HEK293T (cell line): ENCODE measurements at regions not wholly inside any gene's neighbourhood (a gene's known extent, or its start where the extent isn't known, plus 50 kb on each side); places are given as distances from the start of the nearest gene placed in this dataset.

Experiments
- CTCF ChIA-PET: fragments of 350-600 bp; formaldehyde crosslinking; extraction: SDS; loops from one replicate; lab custom pipeline; 2021; ENCODE audit warnings: antibody characterized with exemption, inconsistent platforms; lab: Yijun Ruan, JAX
- POLR2A ChIA-PET: fragments of 350-600 bp; formaldehyde crosslinking; extraction: SDS; loops from one replicate; lab custom pipeline; 2020; ENCODE audit warnings: antibody characterized with exemption, inconsistent platforms; lab: Yijun Ruan, JAX
- DNase-seq: peaks from one replicate; pipeline ENCODE4 v3.0.0; 2012; ENCODE audit warnings: mixed read lengths; ENCODE audit errors: extremely low spot score
- ARNT ChIP-seq: fragments of 450-650 bp; IDR thresholded peaks from 2 replicates; pipeline ENCODE4 v1.6.1; 2017; ENCODE audit warnings: mild to moderate bottlenecking
- BHLHE40 ChIP-seq: fragments of 450-650 bp; IDR thresholded peaks from 2 replicates; pipeline ENCODE4 v1.6.1; 2016; ENCODE audit warnings: mild to moderate bottlenecking, moderate library complexity, borderline replicate concordance
- CTBP1 ChIP-seq: fragments of 450-650 bp; IDR thresholded peaks from 2 replicates; pipeline ENCODE4 v1.6.1; 2016; ENCODE audit warnings: borderline replicate concordance
- ELF4 ChIP-seq: fragments of 450-650 bp; IDR thresholded peaks from 2 replicates; pipeline ENCODE4 v1.6.1; 2017; ENCODE audit warnings: antibody characterized with exemption
- FOXA1 ChIP-seq: fragments of 450-650 bp; IDR thresholded peaks from 2 replicates; pipeline ENCODE4 v1.6.1; 2016; ENCODE audit warnings: mild to moderate bottlenecking
- FOXK2 ChIP-seq: fragments of 450-650 bp; IDR thresholded peaks from 2 replicates; pipeline ENCODE4 v1.6.1; 2016; ENCODE audit warnings: mild to moderate bottlenecking
- FOXM1 ChIP-seq: fragments of 450-650 bp; IDR thresholded peaks from 2 replicates; pipeline ENCODE4 v1.6.1; 2017; ENCODE audit warnings: mild to moderate bottlenecking, borderline replicate concordance
- HDGF ChIP-seq: fragments of 450-650 bp; IDR thresholded peaks from 2 replicates; pipeline ENCODE4 v1.6.1; 2017; ENCODE audit warnings: antibody characterized with exemption, borderline replicate concordance
- L3MBTL2 ChIP-seq: fragments of 450-650 bp; conservative IDR thresholded peaks from 2 replicates; pipeline ENCODE4 v1.6.1; 2016; ENCODE audit warnings: mild to moderate bottlenecking
- LEF1 ChIP-seq: fragments of 450-650 bp; IDR thresholded peaks from 2 replicates; pipeline ENCODE4 v1.6.1; 2017; ENCODE audit warnings: mild to moderate bottlenecking, borderline replicate concordance
- NFRKB ChIP-seq: fragments of 450-650 bp; IDR thresholded peaks from 2 replicates; pipeline ENCODE4 v1.6.1; 2016; ENCODE audit warnings: mild to moderate bottlenecking, moderate library complexity
- SP1 ChIP-seq: fragments of 450-650 bp; IDR thresholded peaks from 2 replicates; pipeline ENCODE4 v1.6.1; 2017
- SUZ12 ChIP-seq: fragments of 450-650 bp; IDR thresholded peaks from 2 replicates; pipeline ENCODE4 v1.6.1; 2016; ENCODE audit warnings: mild to moderate bottlenecking
- TARDBP ChIP-seq: fragments of 450-650 bp; IDR thresholded peaks from 2 replicates; pipeline ENCODE4 v1.6.1; 2016
- ZNF384 ChIP-seq: fragments of 450-650 bp; IDR thresholded peaks from 2 replicates; pipeline ENCODE4 v1.6.1; 2016
- TF ChIP-seq, protein P1 (sequence below): fragments of 450-650 bp; IDR thresholded peaks from 2 replicates; pipeline ENCODE4 v1.6.1; 2016

DNA sequence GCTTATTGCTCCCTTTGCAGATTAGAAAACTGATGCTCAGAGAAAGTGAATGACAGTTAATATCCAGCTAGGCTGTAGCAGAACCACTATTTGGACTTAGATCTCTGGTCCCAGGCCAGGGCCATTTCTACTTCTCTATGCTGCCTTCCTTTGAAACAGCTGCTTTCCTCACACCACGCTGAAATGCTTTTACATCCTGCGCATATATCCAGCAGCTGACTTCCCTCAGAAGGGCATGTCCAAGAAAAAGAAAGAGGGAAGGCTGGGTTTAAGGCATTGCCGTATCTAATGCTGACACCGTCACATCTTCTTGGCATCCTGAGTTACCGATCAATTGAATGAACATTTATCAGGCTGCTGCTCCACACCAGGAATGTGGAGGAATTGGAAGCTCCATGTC, 122.4 kb downstream of the UBE2U start:
- TF ChIP-seq TARDBP: no peak
- no peak for TF ChIP-seq ELF4
- TF ChIP-seq L3MBTL2: no peak
- no peak for DNase-seq
- POLR2A ChIA-PET: interaction anchor here (1.1 kb wide), 1 partner anchor 11 kb away, joined by 3 read pairs; no protein-coding TSS in a partner anchor
- CTCF ChIA-PET: no interaction called here

- TF ChIP-seq ELF4 (no peak), ZNF384 (no peak), BHLHE40 (no peak), HDGF (no peak)
- POLR2A ChIA-PET: no interaction called here
- CTCF ChIA-PET: no interaction called here
- no peak for DNase-seq
These were observed 123.7 kb downstream of the UBE2U start for GRCh38 chr1:64327119-64327518.

DNA sequence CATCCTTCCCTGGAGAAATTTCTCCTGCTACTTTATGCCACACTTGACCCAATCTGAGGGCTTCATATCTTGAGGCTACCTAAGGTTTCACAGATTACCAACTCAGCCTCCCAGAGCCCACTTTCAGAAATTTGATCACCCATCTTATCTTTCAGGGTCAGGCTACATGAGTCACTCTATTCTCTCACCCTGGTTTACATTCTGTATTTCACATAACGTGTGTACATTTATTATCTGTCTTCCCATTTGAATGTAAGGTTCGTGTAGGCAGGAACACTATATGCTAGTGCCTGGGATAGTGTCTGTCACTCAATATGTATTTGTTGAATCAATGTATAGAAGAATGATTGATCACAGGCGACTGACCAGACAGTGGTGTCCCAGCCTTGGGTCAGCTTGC, 124.8 kb downstream of the UBE2U start:
- POLR2A ChIA-PET: no interaction called here
- no peak for TF ChIP-seq ELF4
- no peak for DNase-seq
- CTCF ChIA-PET: no interaction called here

- CTCF ChIA-PET: no interaction called here
- TF ChIP-seq BHLHE40 (no peak), FOXK2 (no peak), SP1 (no peak), HDGF (no peak), ARNT (no peak), SUZ12 (no peak), NFRKB (no peak), L3MBTL2 (no peak), ZNF384 (no peak), FOXA1 (no peak), FOXM1 (no peak)
- TF ChIP-seq, protein P1, sequence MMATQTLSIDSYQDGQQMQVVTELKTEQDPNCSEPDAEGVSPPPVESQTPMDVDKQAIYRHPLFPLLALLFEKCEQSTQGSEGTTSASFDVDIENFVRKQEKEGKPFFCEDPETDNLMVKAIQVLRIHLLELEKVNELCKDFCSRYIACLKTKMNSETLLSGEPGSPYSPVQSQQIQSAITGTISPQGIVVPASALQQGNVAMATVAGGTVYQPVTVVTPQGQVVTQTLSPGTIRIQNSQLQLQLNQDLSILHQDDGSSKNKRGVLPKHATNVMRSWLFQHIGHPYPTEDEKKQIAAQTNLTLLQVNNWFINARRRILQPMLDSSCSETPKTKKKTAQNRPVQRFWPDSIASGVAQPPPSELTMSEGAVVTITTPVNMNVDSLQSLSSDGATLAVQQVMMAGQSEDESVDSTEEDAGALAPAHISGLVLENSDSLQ: no peak
- POLR2A ChIA-PET: no interaction called here
- no peak for DNase-seq
These were observed 127.4 kb downstream of the UBE2U start for GRCh38 chr1:64330839-64331238.

GRCh38 chr1:64335636-64336035, 132.2 kb downstream of the UBE2U start:
- no peak for DNase-seq
- ChIA-PET POLR2A (no interaction called here), CTCF (no interaction called here)
- TF ChIP-seq FOXA1: no peak
- no peak for TF ChIP-seq TARDBP
- no peak for TF ChIP-seq SP1

DNA sequence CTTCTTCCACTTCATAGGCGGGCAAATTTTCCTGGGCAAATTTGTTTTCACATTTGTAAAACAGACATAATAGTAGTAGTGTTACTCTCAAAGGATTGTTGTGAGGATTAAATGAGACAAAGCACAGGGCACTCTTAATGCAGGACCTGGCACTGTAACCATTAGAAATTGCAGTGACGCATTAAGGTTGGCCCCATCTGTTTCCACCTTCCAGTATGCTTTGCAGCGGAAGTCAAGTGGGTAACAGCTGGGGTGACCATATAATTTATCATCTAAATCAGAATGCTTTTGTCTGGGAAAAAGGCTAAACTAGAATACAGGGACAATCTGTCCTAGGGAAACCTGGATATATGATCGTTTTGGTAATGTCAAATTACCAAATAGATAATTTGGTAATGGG, 132.5 kb upstream of the CACHD1 start:
- CTCF ChIA-PET: no interaction called here
- POLR2A ChIA-PET: interaction anchor here (1.0 kb wide), 1 partner anchor 11 kb away, joined by 3 read pairs; no protein-coding TSS in a partner anchor
- TF ChIP-seq ZNF384 (no peak), SUZ12 (no peak), TARDBP (no peak), SP1 (no peak), NFRKB (no peak), ELF4 (no peak), LEF1 (no peak), FOXM1 (no peak), HDGF (no peak), FOXK2 (no peak), BHLHE40 (no peak), FOXA1 (no peak), CTBP1 (no peak), L3MBTL2 (no peak), ARNT (no peak)
- TF ChIP-seq, protein P1: no peak
- DNase-seq: no peak

- DNase-seq: no peak
- ChIA-PET CTCF (no interaction called here), POLR2A (no interaction called here)
- TF ChIP-seq ARNT (no peak), CTBP1 (no peak), SP1 (no peak), FOXM1 (no peak), NFRKB (no peak), L3MBTL2 (no peak), BHLHE40 (no peak), SUZ12 (no peak)
- TF ChIP-seq, protein P1: no peak
These were observed 132.0 kb upstream of the CACHD1 start for GRCh38 chr1:64337926-64338325.

GRCh38 chr1:64340361-64340760, 129.6 kb upstream of the CACHD1 start:
- no peak for DNase-seq
- ChIA-PET POLR2A (no interaction called here), CTCF (no interaction called here)
- TF ChIP-seq, protein P1: no peak
- TF ChIP-seq TARDBP (no peak), NFRKB (no peak), BHLHE40 (no peak), L3MBTL2 (no peak), ARNT (no peak), SUZ12 (no peak), FOXM1 (no peak), FOXA1 (no peak), FOXK2 (no peak), LEF1 (no peak), HDGF (no peak), ELF4 (no peak), CTBP1 (no peak), SP1 (no peak), ZNF384 (no peak)
